NCI-H2196 (cell line): ENCODE measurements at regions not wholly inside any gene's neighbourhood (a gene's known extent, or its start where the extent isn't known, plus 50 kb on each side); places are given as distances from the start of the nearest gene placed in this dataset.

Experiments used
- DNase-seq: peaks from one replicate; lab custom pipeline; 2025; ENCODE audit not compliant: unreplicated experiment; lab: John Stamatoyannopoulos, UW

DNA sequence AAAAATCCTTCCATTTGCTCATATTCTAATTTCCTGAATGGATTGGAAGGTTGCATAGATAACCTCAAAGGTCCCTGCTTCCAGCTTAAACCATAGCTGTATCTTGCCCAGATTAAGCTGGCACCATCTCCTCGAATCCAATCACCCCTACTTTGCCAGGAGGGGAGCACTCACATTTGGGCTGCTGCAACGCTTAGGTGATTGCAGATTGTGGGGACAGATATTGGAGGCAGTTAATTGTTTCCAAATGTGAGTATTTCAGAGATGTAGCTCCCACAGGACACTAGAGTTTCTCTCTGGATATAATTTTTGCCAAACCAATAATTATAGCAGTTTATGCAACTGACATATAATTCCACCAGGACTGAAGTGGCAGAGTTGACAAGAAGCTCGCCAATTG is 53.5 kb upstream of the ACSL1 start:
- DNase-seq: no peak

- DNase-seq: no peak
Observed at GRCh38 chr4:184882276-184882675, 56.5 kb upstream of the ACSL1 start.

- no peak for DNase-seq
Observed at GRCh38 chr4:184883024-184883423, 57.3 kb upstream of the ACSL1 start.

- DNase-seq: no peak
Observed at GRCh38 chr4:184884883-184885282, 59.1 kb upstream of the ACSL1 start.

DNA sequence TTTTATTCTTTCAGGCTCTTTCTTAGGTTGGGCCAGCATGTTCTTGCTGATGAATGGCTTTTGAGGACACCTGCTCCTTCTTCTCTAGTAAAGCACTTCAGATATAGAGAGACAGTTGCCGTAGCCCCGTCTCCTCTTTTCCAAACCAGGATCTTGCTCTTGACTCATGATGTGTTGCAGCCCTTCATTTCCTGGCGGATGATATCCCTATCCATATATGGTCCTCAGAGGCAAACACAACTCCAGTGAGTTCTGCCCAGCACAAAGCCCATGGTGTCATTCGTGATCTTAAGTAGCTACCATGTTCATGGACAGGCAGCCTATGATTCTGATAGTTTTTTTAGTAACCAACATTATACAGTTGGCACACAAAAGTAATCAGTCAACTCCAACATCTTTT is 59.8 kb upstream of the ACSL1 start:
- no peak for DNase-seq

DNA sequence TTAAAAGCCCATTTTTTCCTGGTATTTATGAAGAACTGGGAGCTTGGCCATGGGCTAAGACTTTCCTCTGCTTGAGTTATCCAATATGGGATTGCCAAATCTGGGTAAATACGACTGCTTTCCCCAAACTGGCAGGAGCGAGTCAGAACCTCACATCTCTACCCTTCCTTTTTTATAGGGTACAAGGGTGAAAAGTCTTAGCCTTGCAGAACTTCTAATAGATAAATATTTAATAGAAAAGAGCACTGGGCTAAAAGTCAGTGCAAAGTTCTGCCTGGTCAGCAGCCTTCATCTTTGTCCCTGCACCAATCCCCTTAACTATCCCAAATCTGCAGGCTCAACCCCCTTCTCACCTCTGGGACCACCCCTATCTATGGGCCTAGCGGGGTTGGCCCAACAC is 61.6 kb upstream of the ACSL1 start:
- no peak for DNase-seq

- DNase-seq: no peak
Observed at GRCh38 chr4:184887947-184888346, 62.2 kb upstream of the ACSL1 start.

- DNase-seq: no peak
Observed at GRCh38 chr4:184889666-184890335, 64.0 kb upstream of the ACSL1 start.

DNA sequence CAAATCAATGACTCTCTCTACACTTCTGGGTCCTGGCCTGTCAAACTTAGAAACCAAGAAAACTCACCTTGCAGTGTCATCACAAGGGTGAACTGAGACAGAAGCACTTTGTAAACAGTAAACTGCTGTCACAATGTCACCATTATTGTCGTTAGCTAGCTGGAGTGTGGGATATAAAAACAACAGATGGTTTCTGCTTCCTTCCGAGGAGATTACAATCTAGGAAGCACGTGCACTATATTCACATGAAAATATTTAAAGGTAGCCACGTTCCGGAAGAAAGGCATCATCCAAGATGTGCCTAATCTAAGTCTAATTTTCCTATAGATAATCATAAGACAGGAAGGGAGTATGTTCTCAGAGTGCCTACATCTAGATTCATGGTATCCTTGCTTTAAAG is 64.7 kb upstream of the ACSL1 start:
- no peak for DNase-seq

DNA sequence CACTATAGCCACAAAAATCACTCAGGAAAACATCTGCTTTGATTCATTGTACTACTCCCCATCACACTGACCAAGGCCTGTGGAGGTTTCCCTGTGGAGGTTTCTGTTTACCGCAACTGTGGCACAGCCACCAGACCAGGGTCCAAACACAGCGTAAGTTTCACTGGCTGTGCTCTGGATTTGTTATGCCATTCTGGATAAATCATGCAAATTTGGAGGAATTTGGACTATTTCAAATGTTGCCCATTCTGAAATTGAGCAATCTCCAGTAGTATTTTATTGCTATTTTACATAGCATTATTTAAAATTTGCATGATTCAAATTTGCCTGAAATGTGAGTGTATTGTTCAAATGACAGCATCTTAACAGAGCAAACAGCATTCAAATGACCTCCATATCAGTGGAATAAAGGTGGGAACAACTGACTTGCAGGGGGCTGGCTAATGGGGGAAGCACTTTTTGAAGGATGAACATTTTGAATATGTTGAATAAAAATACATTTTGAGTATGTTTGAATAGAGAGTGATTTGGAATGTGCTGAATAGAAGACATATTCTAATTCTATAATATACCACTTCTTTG is 66.1 kb upstream of the ACSL1 start:
- no peak for DNase-seq

DNA sequence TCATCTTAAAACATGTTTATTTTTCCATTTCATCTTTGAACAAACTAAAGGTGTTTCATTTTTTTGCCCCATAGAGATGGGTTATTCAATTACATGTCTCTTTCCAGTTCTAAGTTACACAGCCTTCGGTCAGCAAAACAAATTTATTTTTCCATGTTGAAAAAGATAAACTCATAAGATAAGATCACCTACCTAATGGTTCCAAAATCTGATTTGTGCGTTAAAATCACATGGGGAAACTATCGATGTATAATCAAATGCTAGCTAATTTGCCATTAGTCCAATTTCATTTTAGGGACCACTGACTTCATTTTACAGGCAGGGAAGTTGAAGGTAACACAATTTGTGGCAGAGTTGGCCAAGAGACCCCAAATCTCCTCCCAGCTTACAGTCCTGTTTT is 67.2 kb upstream of the ACSL1 start:
- DNase-seq: no peak

DNA sequence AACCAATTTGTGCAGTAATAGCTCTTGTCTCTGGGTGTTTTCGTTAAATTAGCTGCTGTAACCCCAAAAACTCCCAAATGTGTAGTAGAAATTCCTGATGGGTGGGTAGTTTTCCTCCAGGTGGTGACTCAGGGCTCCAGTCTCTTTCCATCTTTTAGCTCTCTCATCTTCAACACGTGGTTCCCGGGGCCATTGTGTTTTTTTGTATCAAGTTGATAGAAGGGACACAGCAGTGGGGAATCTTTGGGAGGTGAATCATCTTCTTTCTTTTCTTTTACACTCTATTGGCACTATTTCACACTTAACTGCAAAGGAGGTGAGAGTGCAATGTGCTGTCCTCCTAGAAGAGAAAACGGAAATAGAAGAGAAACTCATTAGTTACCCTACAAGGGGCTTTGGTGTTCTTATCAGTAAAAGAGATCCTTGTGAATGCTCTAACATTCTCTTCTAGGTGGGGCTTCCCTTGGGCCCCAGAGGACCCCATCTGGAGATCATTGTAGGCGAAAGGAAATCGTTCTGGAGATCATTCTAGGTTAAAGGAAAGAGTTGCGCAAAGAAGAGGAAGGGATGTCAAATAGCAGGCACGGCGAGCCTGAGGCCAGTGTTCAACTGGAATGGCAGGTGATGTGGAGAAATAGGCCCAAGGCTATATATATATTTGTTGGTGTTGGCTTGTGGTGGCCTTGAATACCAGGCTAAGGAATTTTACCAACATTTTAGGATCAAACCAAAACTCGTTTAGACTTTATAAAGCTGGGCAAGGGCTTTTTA is 68.2 kb upstream of the ACSL1 start:
- DNase-seq: no peak

DNA sequence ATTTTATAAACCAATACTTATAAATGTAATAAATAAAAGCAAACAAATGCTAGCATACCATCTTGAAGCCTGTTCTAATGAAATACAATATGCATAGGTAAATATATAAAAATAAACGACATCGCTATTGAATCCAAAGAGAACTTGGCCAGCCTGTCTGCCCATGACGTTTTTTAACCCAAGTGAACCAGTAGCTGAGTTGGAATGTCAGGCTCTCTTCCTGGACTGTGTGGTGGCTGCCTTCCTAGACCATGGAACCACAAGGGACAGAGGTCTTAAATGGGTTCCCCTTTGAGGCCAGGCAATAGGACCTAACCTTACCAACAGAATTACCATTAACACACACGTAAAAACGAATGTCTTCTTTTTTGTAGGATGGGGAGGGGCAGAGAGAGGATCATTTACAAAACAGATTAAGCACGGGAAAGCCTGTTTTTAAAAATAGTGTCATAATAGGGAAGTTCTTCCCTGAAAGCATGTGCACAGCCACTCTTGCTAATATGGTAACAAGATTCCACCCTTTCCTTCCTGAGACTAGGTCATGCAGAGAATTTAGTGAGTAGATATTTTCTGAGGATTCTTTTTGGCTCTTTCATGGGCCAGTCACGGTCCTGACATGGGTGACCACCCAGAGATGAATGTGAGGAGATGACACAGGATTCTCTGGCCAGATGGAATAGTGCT is 69.4 kb upstream of the ACSL1 start:
- no peak for DNase-seq

GRCh38 chr4:184896868-184897715 is 71.3 kb upstream of the ACSL1 start:
- no peak for DNase-seq

DNA sequence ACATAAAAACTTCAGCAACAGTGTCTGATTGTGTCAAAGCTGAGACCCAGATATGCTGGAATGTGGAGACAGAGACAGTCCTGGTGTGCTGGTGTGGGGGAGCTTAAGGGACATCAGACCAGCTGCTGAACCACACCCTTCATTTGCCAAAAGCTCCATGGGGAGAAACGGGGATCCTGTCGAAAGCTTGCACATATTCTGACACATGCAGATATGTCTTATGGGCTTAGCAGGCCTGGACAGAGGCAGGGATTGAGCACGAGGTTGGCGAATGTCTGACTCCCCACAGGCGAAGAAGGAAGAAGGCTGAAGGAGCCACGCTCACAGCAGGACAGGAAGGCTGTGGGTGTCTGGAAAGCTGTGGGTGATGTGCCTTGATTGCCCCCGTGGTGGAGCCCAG is 72.1 kb upstream of the ACSL1 start:
- DNase-seq: no peak

- DNase-seq: no peak
Observed at GRCh38 chr4:184898793-184899192, 73.0 kb upstream of the ACSL1 start.

DNA sequence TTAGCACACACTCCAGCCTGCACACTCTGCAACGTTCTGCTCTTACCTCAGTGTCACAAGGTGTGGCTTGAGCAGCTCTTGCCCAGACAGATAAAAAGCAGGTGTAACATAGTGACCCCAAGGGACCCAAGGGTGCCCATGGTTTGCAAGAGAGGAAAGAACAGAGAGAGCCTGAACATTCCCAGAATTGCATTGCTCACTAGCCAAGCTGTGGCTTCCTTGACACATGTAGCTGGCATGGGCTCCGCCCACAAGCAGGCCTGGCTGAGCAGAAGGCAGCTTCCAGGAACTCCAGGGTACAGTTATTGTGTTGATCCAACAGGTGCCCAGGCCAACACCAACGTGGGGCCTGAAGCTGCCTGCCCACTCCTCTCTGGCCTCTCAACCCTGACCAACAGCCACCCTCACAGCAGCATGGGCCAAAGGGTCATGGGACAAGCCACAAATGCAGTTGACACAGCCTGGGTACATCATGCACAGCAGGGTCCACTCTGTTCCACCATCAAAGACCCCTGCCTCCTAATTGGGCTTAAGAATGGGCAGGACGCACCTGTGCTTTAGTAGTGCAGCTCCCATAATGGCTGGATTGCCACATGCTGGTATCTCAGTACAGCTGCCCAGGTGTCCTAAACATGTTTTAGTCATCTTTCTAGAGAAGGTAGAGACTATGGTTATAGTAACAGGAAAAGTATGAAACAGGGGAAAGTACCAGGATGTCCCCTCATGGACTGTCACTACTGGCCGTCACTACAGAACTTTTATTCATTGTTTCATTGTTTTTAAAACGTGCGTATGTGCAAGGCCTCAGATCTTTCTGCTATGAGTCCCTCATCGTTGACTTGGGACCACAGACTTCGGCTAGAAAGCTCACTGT is 73.7 kb upstream of the ACSL1 start:
- DNase-seq: peak; percentile 7

GRCh38 chr4:184900184-184900583 is 74.4 kb upstream of the ACSL1 start:
- DNase-seq: no peak

DNA sequence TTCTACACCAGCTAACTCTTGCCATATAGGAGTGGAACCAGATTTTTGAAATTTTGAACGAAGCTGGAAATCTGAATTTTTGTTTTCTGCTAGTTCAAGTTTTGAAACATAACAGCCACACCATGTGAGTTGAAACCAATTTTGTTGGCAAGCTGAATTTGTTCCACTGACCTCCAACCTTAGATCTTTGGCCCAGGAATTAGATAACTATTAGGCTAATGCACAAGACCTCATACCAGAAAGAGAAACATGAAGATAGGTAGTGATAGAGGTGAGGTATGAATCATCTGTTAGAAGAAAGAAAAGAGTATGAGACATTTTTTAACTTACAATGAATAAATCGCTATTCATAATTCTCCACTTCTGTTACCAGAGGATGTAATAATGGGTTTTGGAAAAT is 76.8 kb upstream of the ACSL1 start:
- no peak for DNase-seq

- no peak for DNase-seq
Observed at GRCh38 chr4:184906480-184907097, 80.8 kb upstream of the ACSL1 start.
